DMS 273 treated with DMSO at 0.1 percent for 48 hours (cell line): ENCODE measurements at regions not wholly inside any gene's neighbourhood (a gene's known extent, or its start where the extent isn't known, plus 50 kb on each side); places are given as distances from the start of the nearest gene placed in this dataset.
"Not testable (repeated sequence)": the region's sequence is repeated elsewhere in the genome, so short reads cannot be mapped to it uniquely, and the experiment has no call there.

Experiments
- DNase-seq: peaks from one replicate; lab custom pipeline; 2025; lab: John Stamatoyannopoulos, UW

DNA sequence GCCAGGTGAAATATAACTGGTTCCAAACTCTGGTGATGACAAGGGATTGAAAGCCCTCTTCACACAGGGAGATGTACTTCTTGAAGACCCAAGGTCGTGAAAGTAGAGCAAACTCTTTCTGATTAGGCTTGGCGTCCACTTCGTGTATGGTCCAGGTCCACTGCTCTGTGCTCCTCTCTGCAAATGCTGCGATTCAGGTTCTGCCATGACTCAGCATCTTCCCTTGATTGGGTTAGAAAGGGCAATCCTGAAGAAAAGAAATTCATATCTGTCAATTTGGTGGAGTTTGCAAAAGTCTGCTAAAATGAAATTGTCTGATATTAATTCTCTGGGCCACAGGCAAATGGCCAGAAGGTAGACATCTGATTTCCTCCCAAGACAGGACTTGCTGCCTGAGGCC lies 431.4 kb downstream of the ACTR3B start:
- DNase-seq: no peak

- DNase-seq: no peak
Measured at GRCh38 chr7:153193144-153193595, 433.6 kb downstream of the ACTR3B start.

DNA sequence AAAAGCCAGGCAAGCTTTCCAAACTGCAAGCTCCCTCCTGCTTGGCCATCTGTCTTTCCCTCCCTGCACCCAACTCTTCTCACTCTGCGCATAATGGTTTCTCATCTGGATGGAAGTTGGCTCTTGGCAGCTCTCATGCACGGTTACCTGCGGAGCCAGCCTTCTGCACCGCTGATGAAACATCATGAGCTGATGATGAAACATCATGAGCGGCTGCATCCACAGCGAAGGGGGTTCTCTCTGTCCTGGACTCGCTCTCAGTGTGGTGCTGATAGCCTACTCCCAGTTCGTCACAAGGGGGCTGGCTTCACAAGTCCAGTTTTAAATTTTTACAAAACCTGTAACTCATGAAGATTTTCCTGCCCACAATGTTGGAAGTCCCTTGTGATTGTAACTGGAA lies 457.5 kb downstream of the ACTR3B start:
- no peak for DNase-seq

- DNase-seq: no peak
Measured at GRCh38 chr7:153224890-153225289, 465.3 kb downstream of the ACTR3B start.

GRCh38 chr7:153245136-153245535 lies 485.6 kb downstream of the ACTR3B start:
- DNase-seq: not testable (repeated sequence)

GRCh38 chr7:153245809-153246208 lies 486.3 kb downstream of the ACTR3B start:
- no peak for DNase-seq

DNA sequence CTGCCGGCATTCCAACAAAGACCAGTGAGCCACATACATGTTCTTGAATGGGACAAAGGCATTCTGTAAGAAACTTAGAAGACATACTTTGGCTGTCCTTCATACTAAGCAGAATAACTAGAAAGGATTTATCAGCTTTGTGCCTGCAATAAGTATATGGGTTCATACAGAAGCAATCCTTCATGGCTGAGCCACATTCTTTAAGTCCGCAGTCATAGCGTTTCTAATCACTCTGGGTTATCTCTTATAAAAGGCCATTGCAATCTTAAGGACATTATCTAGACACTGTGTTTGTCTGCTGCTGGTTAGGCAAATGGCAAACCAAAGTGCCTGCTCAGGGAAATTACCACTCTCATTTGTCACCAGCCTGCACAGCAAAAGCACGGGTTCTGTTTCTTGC lies 488.4 kb downstream of the ACTR3B start:
- DNase-seq: no peak

GRCh38 chr7:153258686-153259085 lies 499.1 kb downstream of the ACTR3B start:
- no peak for DNase-seq

GRCh38 chr7:153276394-153276793 lies 516.8 kb downstream of the ACTR3B start:
- DNase-seq: no peak

DNA sequence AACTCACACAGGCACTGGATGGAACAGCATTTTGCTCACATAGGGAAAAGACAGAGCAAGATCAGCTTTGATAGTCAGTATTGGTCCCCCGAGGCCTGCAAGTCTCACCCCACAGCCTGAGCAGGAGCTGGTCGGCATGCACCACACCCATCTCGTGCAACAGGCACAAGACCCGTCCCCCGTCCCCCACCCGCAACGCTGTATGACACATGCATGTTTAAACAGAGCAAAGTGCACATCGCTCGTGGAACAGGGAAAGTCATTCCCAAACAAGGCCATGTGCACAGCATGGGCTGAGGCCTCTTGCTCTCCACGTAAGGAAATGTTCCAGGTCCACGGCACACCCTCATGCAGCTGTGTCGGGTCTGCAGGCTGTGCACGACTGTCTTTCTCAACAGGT lies 527.2 kb downstream of the ACTR3B start:
- no peak for DNase-seq

GRCh38 chr7:153290066-153290465 lies 530.5 kb downstream of the ACTR3B start:
- no peak for DNase-seq

DNA sequence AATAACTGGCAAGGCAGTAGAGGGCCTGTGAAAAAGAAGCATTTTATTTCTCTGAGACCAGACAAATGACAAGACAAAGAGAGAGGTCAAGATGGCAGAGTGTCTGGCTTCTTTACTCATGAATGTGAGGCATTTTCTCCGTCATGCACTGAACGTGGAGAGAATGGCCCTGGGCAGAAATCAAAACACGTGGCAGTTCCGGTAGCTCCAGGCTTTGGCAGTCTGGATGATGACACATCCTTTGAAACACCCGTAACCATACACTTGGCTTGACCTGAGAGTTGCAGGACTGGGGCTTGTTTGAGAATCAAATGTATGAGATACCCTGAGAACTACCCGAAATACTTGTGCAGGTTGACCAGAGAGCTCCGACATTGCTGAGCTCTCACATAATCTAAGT lies 537.6 kb downstream of the ACTR3B start:
- no peak for DNase-seq

DNA sequence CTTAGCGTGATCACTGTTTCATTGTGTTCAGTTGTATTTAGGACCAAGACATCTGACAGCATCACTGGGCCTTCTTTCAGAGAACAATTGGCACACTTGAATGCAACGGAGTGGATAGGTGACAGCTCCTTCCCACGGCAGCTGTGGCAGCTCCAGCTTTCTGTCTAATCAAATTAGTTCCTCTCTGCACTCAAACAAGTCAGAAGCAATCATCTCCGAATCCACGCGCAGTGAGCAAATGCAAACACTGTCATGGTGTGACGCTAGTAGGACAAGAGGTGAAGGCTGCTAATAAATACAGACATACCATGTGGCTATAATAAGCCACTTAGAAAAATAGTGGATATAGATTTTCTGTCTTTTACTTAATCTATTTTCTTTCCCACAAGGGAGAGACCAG lies 542.4 kb downstream of the ACTR3B start:
- DNase-seq: no peak

GRCh38 chr7:153320005-153320404 lies 560.5 kb downstream of the ACTR3B start:
- DNase-seq: no peak

GRCh38 chr7:153320681-153321080 lies 561.1 kb downstream of the ACTR3B start:
- DNase-seq: no peak

- no peak for DNase-seq
Measured at GRCh38 chr7:153322991-153323390, 563.4 kb downstream of the ACTR3B start.

GRCh38 chr7:153324094-153324493 lies 564.5 kb downstream of the ACTR3B start:
- DNase-seq: no peak

DNA sequence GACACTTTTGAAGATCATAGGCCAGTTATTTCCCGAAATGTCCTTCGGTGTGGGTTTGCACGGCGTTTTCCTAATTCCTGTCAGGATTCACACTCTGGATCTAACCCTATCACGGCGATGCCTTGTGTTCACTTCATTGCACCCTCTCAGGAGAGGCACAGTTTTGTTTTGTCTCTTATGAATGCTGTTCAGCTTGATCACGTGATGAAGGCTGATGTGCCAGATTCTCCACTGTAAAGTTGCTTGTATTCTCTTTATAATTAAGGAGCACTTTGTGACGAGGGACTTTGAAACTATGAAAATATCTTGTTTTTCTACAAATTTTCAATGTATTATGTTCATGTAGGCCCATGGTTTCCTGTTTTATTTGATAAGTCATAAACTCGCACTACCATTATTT lies 568.1 kb downstream of the ACTR3B start:
- DNase-seq: no peak

DNA sequence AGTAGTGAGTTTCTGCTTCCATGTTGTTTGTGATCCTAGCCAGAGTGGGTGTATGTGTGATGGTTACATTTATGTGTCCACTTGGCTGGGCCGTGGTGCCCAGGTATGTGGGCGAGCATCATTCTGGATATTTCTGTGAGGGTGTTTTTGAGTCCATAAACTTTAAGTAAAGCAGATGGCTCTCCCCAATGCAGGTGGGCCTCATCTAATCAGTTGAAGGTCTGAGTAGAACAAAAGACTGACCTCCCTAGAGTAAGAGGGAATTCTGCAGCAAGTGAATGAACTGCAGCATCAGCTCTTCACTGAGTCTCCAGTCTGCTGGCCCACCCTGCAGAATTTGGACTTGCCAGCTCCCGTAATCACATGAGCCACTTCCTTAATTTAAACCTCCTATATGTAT lies 571.9 kb downstream of the ACTR3B start:
- no peak for DNase-seq

- no peak for DNase-seq
Measured at GRCh38 chr7:153354071-153354470, 594.5 kb downstream of the ACTR3B start.

- DNase-seq: no peak
Measured at GRCh38 chr7:153370092-153370491, 610.5 kb downstream of the ACTR3B start.

- DNase-seq: no peak
Measured at GRCh38 chr7:153380636-153381035, 621.1 kb downstream of the ACTR3B start.

GRCh38 chr7:153381275-153382040 lies 621.9 kb downstream of the ACTR3B start:
- DNase-seq: no peak

DNA sequence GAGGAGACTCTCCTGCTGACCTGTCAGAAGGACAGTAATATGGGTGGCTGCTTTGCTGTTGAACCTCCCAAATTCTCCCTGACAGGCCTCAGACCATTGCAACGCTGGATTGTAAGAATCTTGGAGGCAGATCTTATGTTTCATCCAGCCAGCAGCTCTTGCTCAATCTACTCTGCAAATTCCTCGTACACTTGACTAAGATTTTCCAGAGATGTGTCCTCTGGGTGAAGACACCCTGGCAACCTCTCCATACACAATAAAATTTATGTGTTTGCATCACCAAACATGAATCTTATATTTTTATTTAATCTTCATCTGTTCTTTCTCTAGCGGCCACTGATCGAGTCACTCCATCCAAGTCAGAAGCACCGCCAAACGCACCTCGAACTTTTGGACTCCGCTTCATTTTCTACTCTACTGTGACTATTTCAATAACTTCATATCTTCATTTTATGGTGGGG lies 623.1 kb downstream of the ACTR3B start:
- DNase-seq: no peak
